ENCODE measurements at regions not wholly inside any gene's neighbourhood (a gene's known extent, or its start where the extent isn't known, plus 50 kb on each side); places are given as distances from the start of the nearest gene placed in this dataset.

DNA sequence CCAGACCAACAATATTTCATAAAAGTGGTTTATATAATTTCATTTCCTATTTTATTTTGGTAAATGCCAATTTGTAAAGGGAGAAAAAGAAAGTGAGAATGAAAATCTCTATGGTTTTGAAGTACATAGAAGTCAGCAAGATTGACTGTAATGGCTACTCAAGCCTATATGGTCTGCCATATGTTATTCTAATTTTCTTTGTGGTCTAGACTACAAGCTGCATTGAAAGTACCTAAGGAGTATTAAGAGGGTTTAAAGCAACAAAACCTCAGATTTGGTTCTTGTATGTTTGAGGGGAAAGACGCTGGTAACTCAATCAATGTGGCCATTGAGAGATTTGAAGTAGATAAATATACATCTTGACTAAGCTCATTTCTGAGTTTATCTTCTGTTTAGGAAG lies 193.5 kb upstream of the EYA4 start:
- H3K36me3 ChIP-seq (ENCODE audit: low read depth), result no peaks in the 10 kb centered on the region
- DNase-seq, result no peak
- TF ChIP-seq CTCF (IDR thresholded peaks at IDR 0.05), result no peak
- no peaks in the 10 kb centered on the region for H3K9me3 ChIP-seq
- intact Hi-C loops (cut with DNase I, micrococcal nuclease), result no loop called here
- no peak for ATAC-seq
- no peak overlapping the region for H3K4me3 ChIP-seq
- H3K4me1 ChIP-seq (ENCODE audit: low read depth), result no peaks in the 10 kb centered on the region

GRCh38 chr6:133051240-133051639 lies 189.9 kb upstream of the EYA4 start:
- H3K4me3 ChIP-seq, result no peak overlapping the region
- no peak for DNase-seq
- no peaks in the 10 kb centered on the region for H3K4me1 ChIP-seq (ENCODE audit: low read depth)
- intact Hi-C loops (cut with DNase I, micrococcal nuclease), result no loop called here
- no peaks in the 10 kb centered on the region for H3K9me3 ChIP-seq
- H3K36me3 ChIP-seq (ENCODE audit: low read depth), result no peaks in the 10 kb centered on the region
- TF ChIP-seq CTCF (IDR thresholded peaks at IDR 0.05), result no peak
- ATAC-seq, result no peak

DNA sequence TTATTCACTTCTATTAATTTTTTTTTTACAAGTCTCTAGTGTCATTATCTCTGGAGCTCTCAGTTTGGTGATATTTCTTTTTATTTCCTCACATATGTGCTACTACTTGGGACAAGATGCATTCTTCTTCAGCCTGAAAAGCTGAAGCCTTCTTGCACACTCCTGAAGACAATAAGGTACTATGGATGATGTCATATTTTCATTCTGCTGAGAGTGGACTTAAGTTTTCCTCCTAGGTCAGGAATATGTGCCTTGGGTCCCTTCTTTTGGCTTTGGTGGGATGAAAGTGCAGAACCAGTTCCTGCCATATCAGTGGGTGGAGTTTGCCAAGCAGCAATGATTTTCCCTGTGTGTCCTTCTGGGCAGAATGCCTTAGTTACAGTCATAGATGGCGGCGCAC lies 188.7 kb upstream of the EYA4 start:
- TF ChIP-seq CTCF (IDR thresholded peaks at IDR 0.05), result no peak
- intact Hi-C loops (cut with DNase I, micrococcal nuclease), result no loop called here
- Histone ChIP-seq H3K4me3 (no peak overlapping the region), H3K9me3 (no peaks in the 10 kb centered on the region), H3K4me1 (ENCODE audit: low read depth) (no peaks in the 10 kb centered on the region), H3K36me3 (ENCODE audit: low read depth) (no peaks in the 10 kb centered on the region)
- no peak for DNase-seq
- ATAC-seq, result no peak

GRCh38 chr6:133055441-133055966 lies 185.7 kb upstream of the EYA4 start:
- intact Hi-C loops (cut with DNase I, micrococcal nuclease), result no loop called here
- H3K9me3 ChIP-seq, result no peaks in the 10 kb centered on the region
- TF ChIP-seq CTCF (IDR thresholded peaks at IDR 0.05), result no peak
- no peaks in the 10 kb centered on the region for H3K4me1 ChIP-seq (ENCODE audit: low read depth)
- DNase-seq (no peak), ATAC-seq (no peak)
- no peaks in the 10 kb centered on the region for H3K36me3 ChIP-seq (ENCODE audit: low read depth)
- H3K4me3 ChIP-seq, result no peak overlapping the region

- ATAC-seq, result no peak
- Histone ChIP-seq H3K4me1 (ENCODE audit: low read depth) (no peaks in the 10 kb centered on the region), H3K4me3 (no peak overlapping the region), H3K36me3 (ENCODE audit: low read depth) (no peaks in the 10 kb centered on the region), H3K9me3 (no peaks in the 10 kb centered on the region)
- intact Hi-C loops (cut with DNase I, micrococcal nuclease), result no loop called here
- no peak for TF ChIP-seq CTCF (IDR thresholded peaks at IDR 0.05)
- DNase-seq, result no peak
These were observed 183.8 kb upstream of the EYA4 start for GRCh38 chr6:133057352-133057751.

- Histone ChIP-seq H3K9me3 (no peaks in the 10 kb centered on the region), H3K4me3 (no peak overlapping the region), H3K36me3 (ENCODE audit: low read depth) (no peaks in the 10 kb centered on the region), H3K4me1 (ENCODE audit: low read depth) (no peaks in the 10 kb centered on the region)
- intact Hi-C loops (cut with DNase I, micrococcal nuclease), result no loop called here
- no peak for DNase-seq
- no peak for TF ChIP-seq CTCF (IDR thresholded peaks at IDR 0.05)
- peak; percentile 19 for ATAC-seq
These were observed 179.1 kb upstream of the EYA4 start for GRCh38 chr6:133062077-133062476.

Data from mucosa of descending colon (tissue), 3 donors.